ENCODE measurements at regions not wholly inside any gene's neighbourhood (a gene's known extent, or its start where the extent isn't known, plus 50 kb on each side); places are given as distances from the start of the nearest gene placed in this dataset.

DNA sequence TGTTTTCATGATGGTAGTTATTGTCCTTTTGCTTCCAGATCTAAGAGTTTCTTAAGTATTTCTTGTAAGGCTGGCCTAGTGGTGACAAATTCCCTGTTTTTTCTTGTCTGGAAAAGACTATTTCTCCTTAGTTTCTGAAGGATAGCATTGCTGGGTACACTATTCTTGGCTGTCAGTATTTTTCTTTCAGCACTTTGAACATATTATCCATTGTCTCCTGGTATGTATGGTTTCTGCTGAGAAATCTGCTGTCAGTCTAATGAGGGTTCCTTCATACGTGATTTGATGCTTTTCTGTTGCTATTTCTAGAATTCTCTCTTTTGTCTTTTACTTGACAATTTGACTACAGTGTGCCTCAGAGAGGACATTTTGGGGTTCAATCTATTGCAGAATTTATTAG is 134.3 kb downstream of the CGGBP1 start:
- TF ChIP-seq, protein P1, sequence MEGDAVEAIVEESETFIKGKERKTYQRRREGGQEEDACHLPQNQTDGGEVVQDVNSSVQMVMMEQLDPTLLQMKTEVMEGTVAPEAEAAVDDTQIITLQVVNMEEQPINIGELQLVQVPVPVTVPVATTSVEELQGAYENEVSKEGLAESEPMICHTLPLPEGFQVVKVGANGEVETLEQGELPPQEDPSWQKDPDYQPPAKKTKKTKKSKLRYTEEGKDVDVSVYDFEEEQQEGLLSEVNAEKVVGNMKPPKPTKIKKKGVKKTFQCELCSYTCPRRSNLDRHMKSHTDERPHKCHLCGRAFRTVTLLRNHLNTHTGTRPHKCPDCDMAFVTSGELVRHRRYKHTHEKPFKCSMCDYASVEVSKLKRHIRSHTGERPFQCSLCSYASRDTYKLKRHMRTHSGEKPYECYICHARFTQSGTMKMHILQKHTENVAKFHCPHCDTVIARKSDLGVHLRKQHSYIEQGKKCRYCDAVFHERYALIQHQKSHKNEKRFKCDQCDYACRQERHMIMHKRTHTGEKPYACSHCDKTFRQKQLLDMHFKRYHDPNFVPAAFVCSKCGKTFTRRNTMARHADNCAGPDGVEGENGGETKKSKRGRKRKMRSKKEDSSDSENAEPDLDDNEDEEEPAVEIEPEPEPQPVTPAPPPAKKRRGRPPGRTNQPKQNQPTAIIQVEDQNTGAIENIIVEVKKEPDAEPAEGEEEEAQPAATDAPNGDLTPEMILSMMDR (conservative IDR thresholded peaks at IDR 0.05; ENCODE audit: low read length): no peak
- no peak for TF ChIP-seq EZH2phosphoT487 (IDR thresholded peaks at IDR 0.05; ENCODE audit: borderline replicate concordance)
- Histone ChIP-seq H3K9ac (ENCODE audit: low read depth, low read length, poor library complexity, severe bottlenecking) (no peak overlapping the region), H3K4me2 (ENCODE audit: low read depth, low read length, poor library complexity, severe bottlenecking) (no peak overlapping the region), H2AFZ (ENCODE audit: low read length) (no peak overlapping the region), H3K4me3 (ENCODE audit: low read length, poor library complexity, severe bottlenecking) (no peak overlapping the region), H4K20me1 (ENCODE audit: insufficient read depth, low read length, poor library complexity, severe bottlenecking) (no peaks in the 10 kb centered on the region), H3K4me1 (ENCODE audit: insufficient read depth, low read length, poor library complexity, severe bottlenecking) (no peaks in the 10 kb centered on the region), H3F3A (ENCODE audit: low read depth) (no peaks in the 10 kb centered on the region), H3K9me3 (ENCODE audit: insufficient read depth, low read depth, low read length) (0 out of 2 replicates have a peak, but pooled peaks cover 4% of the 10 kb centered on the region), H3K9me2 (replicated peaks; ENCODE audit: low read depth, low read length) (no peaks in the 10 kb centered on the region), H3K27me3 (ENCODE audit: insufficient read depth, low read length, poor library complexity, severe bottlenecking) (no peaks in the 10 kb centered on the region), H3K36me3 (ENCODE audit: insufficient read depth, low read length) (no peaks in the 10 kb centered on the region), H3K79me2 (ENCODE audit: insufficient read depth, low read length) (no peaks in the 10 kb centered on the region)

DNA sequence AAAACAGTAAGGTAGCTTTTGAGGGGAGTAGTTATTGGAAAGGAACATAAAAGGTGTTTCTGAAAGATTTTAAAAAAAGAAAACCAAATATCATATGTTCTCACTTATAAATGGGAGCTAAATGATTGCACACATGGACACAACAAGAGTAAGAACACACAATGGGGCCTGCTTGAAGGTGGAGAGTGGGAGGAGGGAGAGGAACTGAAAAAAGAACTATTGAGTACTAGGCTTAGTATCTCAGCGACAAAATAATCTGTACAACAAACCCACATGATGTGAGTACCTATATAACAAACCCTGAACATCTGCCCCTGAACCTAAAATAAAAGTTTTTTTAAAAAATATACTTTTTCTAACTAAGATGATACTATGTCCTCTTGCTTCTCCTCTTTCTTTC is 138.3 kb downstream of the CGGBP1 start:
- Histone ChIP-seq H3K79me2 (ENCODE audit: insufficient read depth, low read length) (no peaks in the 10 kb centered on the region), H3K4me2 (ENCODE audit: low read depth, low read length, poor library complexity, severe bottlenecking) (no peak overlapping the region), H3K4me3 (ENCODE audit: low read length, poor library complexity, severe bottlenecking) (no peak overlapping the region), H3K4me1 (ENCODE audit: insufficient read depth, low read length, poor library complexity, severe bottlenecking) (no peaks in the 10 kb centered on the region), H2AFZ (ENCODE audit: low read length) (no peak overlapping the region), H3K9me3 (ENCODE audit: insufficient read depth, low read depth, low read length) (0 out of 2 replicates have a peak, but pooled peaks cover 4% of the 10 kb centered on the region), H3K9ac (ENCODE audit: low read depth, low read length, poor library complexity, severe bottlenecking) (no peak overlapping the region), H3K9me2 (replicated peaks; ENCODE audit: low read depth, low read length) (no peaks in the 10 kb centered on the region), H3F3A (ENCODE audit: low read depth) (no peaks in the 10 kb centered on the region), H3K36me3 (ENCODE audit: insufficient read depth, low read length) (no peaks in the 10 kb centered on the region), H3K27me3 (ENCODE audit: insufficient read depth, low read length, poor library complexity, severe bottlenecking) (no peaks in the 10 kb centered on the region), H4K20me1 (ENCODE audit: insufficient read depth, low read length, poor library complexity, severe bottlenecking) (no peaks in the 10 kb centered on the region)
- TF ChIP-seq EZH2phosphoT487 (IDR thresholded peaks at IDR 0.05; ENCODE audit: borderline replicate concordance): no peak
- TF ChIP-seq, protein P1 (conservative IDR thresholded peaks at IDR 0.05; ENCODE audit: low read length): no peak

DNA sequence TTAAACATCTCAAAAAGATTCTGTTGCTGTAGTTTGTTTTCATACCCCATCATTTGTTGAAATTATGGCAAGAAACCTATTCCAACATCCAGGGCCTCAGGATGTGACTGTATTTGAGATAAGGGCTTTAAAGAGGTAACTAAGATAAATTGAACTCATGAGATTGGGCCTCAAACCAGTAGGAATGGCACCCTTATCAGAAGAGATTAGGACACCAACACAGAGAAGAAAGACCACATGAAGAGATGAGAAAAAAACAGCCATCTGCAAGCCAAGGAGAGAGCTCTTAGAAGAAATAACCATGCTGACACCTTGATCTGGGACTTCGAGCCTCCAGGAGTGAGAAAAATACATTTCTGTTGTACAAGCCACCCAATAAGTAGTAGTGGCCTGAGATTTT is 157.7 kb downstream of the CGGBP1 start:
- H3K4me1 ChIP-seq (ENCODE audit: insufficient read depth, low read length, poor library complexity, severe bottlenecking): no peaks in the 10 kb centered on the region
- H4K20me1 ChIP-seq (ENCODE audit: insufficient read depth, low read length, poor library complexity, severe bottlenecking): no peaks in the 10 kb centered on the region
- H2AFZ ChIP-seq (ENCODE audit: low read length): no peak overlapping the region
- no peaks in the 10 kb centered on the region for H3K27me3 ChIP-seq (ENCODE audit: insufficient read depth, low read length, poor library complexity, severe bottlenecking)
- TF ChIP-seq, protein P1 (conservative IDR thresholded peaks at IDR 0.05; ENCODE audit: low read length): no peak
- no peak for TF ChIP-seq EZH2phosphoT487 (IDR thresholded peaks at IDR 0.05; ENCODE audit: borderline replicate concordance)
- no peaks in the 10 kb centered on the region for H3K36me3 ChIP-seq (ENCODE audit: insufficient read depth, low read length)
- no peaks in the 10 kb centered on the region for H3K9me3 ChIP-seq (ENCODE audit: insufficient read depth, low read depth, low read length)
- H3K79me2 ChIP-seq (ENCODE audit: insufficient read depth, low read length): no peaks in the 10 kb centered on the region
- H3K4me2 ChIP-seq (ENCODE audit: low read depth, low read length, poor library complexity, severe bottlenecking): no peak overlapping the region
- no peaks in the 10 kb centered on the region for H3K9me2 ChIP-seq (replicated peaks; ENCODE audit: low read depth, low read length)
- no peaks in the 10 kb centered on the region for H3F3A ChIP-seq (ENCODE audit: low read depth)
- no peak overlapping the region for H3K4me3 ChIP-seq (ENCODE audit: low read length, poor library complexity, severe bottlenecking)
- H3K9ac ChIP-seq (ENCODE audit: low read depth, low read length, poor library complexity, severe bottlenecking): no peak overlapping the region
